Fibroblast of gingiva (primary cell): ENCODE measurements at regions not wholly inside any gene's neighbourhood (a gene's known extent, or its start where the extent isn't known, plus 50 kb on each side); places are given as distances from the start of the nearest gene placed in this dataset.

ENCODE experiments used
- DNase-seq: peaks from one replicate; pipeline ENCODE4 v3.0.0-alpha.2; 2011; ENCODE audit warnings: low read depth

GRCh38 chrX:104306180-104306579, 51.4 kb upstream of the ESX1 start:
- no peak for DNase-seq
